ENCODE measurements at regions not wholly inside any gene's neighbourhood (a gene's known extent, or its start where the extent isn't known, plus 50 kb on each side); places are given as distances from the start of the nearest gene placed in this dataset.

- no peak for DNase-seq (ENCODE audit: low read depth in 2 of 2)
Observed at GRCh38 chr16:11440657-11441012, 95.4 kb downstream of the RMI2 start.

GRCh38 chr16:11445486-11445885 lies 100.2 kb downstream of the RMI2 start:
- no peak for DNase-seq (ENCODE audit: low read depth in 2 of 2)

- no peak for DNase-seq (ENCODE audit: low read depth in 2 of 2)
Observed at GRCh38 chr16:11446566-11447119, 101.4 kb downstream of the RMI2 start.

- no peak for DNase-seq (ENCODE audit: low read depth in 2 of 2)
Observed at GRCh38 chr16:11447272-11447671, 102.0 kb downstream of the RMI2 start.

DNA sequence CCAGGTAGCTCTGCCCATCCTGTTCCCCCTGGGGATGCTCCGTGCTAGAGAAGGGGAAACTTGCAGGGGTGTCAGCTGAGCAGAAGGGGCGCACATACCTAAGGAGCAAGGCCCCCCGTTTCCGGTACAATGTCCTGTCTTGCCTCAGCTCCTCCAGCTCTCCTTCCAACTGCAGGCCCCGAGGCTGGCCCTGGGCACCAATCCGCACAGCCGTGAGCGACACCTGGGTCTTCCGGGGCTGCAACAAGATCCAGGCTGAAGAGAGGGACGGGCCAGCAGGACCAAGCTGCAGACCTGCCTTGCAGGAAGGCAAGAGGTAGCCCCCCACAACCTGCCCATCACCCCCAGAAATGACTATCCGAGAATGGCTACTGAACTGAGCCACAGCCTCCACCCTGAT lies 102.6 kb downstream of the RMI2 start:
- DNase-seq (ENCODE audit: low read depth in 2 of 2), result no peak

GRCh38 chr16:11448796-11449416 lies 103.6 kb downstream of the RMI2 start:
- no peak for DNase-seq (ENCODE audit: low read depth in 2 of 2)

DNA sequence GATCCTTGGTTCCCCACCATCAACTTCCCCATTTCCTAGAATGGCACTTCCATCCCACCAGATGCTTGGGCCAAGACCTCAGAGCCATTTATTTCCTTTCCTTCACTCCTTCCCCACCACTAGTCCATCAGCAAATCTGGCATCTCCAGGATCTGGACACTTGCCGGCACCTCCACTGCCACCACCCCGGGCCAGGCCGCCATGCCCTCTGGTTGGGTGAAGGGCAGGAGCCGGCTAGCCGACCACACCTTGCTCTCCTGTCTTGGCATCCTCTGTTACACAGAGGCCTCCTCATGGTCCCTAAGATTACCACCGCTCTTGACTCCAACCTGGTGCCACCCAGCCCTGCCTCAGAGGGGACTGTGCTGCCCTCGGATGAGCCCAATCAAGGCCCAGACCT lies 104.5 kb downstream of the RMI2 start:
- no peak for DNase-seq (ENCODE audit: low read depth in 2 of 2)

DNA sequence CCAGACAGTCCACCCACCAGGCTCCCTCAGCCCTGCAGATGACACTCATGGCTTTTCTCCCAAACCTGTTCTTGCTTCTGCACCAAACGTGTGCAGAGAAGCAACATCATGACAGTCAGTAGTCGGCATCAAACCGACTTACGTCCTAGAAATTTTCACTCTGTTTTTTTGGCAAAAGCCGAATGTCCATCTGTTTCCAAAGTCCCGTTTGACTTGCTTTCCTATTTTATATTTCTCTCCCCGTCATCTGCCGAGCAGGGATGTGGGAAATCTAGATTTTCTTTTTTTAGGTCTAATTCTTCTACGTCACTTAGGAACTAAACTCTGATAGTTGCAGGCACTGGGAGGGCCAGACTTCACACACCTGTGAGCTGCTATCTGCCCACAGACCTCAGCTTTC lies 104.9 kb downstream of the RMI2 start:
- no peak for DNase-seq (ENCODE audit: low read depth in 2 of 2)

- no peak for DNase-seq (ENCODE audit: low read depth in 2 of 2)
Observed at GRCh38 chr16:11452298-11452697, 107.0 kb downstream of the RMI2 start.

DNA sequence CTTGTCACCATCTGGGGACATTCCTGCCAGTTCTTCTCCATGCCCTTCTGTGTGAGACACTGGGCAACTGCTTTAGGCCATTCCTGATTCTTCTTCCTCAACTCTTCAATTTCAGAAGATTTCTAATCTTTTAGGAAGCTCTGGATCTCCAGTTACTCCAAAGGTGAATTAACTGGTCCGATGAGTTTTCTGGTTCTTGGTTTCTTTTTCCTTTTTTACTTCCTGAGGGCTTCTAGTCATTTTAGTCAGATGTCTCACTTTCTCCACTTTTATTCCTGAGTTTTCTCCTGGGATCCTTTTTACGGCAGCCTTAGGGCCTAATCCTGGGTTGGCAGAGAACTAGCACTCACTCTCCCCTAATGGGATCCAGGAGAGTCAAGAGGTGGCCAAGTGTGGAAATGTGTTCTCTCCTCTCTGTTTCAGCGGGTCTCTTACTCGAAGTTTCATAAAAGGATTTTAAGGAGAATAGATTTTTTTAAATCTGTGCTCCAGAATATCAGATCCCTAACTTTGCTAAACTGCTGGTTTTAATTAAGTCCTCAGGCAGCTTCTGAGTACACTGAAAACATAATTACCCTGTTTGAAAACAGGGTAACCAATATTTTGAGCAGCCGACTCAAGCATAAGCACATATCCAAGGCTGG lies 107.6 kb downstream of the RMI2 start:
- DNase-seq (ENCODE audit: low read depth in 2 of 2), result no peak

GRCh38 chr16:11456741-11457140 lies 111.5 kb downstream of the RMI2 start:
- DNase-seq (ENCODE audit: low read depth in 2 of 2), result no peak

- DNase-seq (ENCODE audit: low read depth in 2 of 2), result no peak
Observed at GRCh38 chr16:11459722-11460121, 114.5 kb downstream of the RMI2 start.

- no peak for DNase-seq (ENCODE audit: low read depth in 2 of 2)
Observed at GRCh38 chr16:11460820-11461594, 115.7 kb downstream of the RMI2 start.

DNA sequence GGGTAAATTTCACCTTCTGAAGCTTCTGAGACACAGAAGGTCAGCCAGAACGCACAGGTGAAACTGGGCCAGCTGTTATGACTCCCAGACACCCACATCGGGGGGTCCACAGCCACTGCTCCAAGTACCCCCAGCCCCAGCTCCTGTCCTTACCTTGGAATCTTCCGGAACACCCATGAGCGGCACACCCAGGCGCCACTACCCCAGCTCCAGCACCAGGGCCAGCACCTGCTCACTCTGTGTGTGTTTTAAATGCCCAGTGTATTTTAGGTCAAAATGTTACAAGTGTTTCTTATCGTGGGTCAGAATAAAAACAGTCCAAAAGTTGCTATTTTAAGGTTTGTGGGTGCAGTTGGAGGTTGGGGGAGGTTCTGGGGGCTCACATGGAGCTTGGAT lies 116.3 kb downstream of the RMI2 start:
- no peak for DNase-seq (ENCODE audit: low read depth in 2 of 2)

DNA sequence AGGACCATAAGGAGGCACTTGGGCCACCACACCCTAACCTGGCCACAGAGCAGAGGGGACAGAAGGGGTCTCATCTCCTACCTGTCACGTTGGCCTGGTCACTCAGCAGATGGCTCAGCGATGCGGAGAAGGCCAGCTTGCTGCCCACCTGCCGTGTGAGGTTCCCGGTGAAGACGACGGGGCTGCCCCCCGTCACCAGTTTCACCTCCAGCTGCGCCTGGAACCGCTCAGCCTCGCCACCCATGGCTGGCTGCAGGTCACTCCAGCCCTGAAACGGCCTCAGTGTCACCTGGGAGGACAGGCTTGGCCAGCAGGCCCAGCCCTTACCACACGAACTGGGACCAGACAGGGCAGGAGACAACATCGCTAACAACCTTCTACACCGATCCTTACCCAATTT lies 116.8 kb downstream of the RMI2 start:
- no peak for DNase-seq (ENCODE audit: low read depth in 2 of 2)

- no peak for DNase-seq (ENCODE audit: low read depth in 2 of 2)
Observed at GRCh38 chr16:11462861-11463260, 117.6 kb downstream of the RMI2 start.

- DNase-seq (ENCODE audit: low read depth in 2 of 2), result no peak
Observed at GRCh38 chr16:11464241-11464640, 119.0 kb downstream of the RMI2 start.

- DNase-seq (ENCODE audit: low read depth in 2 of 2), result no peak
Observed at GRCh38 chr16:11465675-11466074, 120.4 kb downstream of the RMI2 start.

- DNase-seq (ENCODE audit: low read depth in 2 of 2), result no peak
Observed at GRCh38 chr16:11470676-11471415, 115.9 kb downstream of the LITAF start.

- no peak for DNase-seq (ENCODE audit: low read depth in 2 of 2)
Observed at GRCh38 chr16:11471548-11471947, 115.2 kb downstream of the LITAF start.

DNA sequence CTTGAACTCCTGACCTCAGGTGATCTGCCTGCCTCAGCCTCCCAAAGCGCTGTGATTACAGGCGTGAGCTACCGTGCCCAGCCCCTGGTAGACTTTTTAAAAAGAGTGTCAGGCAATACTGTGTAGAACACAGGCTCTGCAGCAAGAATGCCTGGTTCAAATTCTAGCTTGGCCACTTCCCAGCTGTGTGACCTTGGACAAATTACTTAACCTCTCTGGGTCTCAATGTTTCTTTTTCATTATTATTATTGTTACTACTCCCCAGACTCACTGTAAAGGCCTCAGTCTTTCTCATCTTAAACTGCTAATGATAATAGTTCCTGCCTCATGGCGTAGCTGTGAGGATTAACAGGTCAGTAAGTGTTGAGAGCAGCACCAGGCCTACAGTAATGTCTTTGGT lies 114.3 kb downstream of the LITAF start:
- no peak for DNase-seq (ENCODE audit: low read depth in 2 of 2)

DNA sequence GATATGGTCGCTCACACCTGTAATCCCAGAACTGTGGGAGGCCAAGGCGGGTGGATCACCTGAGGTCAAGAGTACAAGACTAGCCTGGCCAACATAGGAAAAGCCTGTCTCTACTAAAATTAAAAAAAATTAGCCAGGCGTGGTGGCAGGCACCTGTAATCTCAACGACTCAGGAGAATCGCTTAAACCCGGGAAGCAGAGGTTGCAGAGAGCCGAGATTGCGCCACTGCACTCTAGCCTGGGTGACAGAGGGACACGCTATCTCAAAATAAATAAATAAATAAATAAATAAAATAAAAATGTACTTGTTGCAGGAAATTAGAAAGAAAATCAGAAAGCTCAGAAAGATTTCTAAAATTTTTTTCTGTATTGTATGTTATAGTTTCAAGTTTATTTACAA lies 113.9 kb downstream of the LITAF start:
- no peak for DNase-seq (ENCODE audit: low read depth in 2 of 2)
